AG20443 (cell line): ENCODE measurements at regions not wholly inside any gene's neighbourhood (a gene's known extent, or its start where the extent isn't known, plus 50 kb on each side); places are given as distances from the start of the nearest gene placed in this dataset.
"Not testable (repeated sequence)": the region's sequence is repeated elsewhere in the genome, so short reads cannot be mapped to it uniquely, and the experiment has no call there.

Experiments used
- DNase-seq: peaks from one replicate; pipeline ENCODE4 v3.0.0; 2012; ENCODE audit warnings: low spot score, mixed read lengths

DNA sequence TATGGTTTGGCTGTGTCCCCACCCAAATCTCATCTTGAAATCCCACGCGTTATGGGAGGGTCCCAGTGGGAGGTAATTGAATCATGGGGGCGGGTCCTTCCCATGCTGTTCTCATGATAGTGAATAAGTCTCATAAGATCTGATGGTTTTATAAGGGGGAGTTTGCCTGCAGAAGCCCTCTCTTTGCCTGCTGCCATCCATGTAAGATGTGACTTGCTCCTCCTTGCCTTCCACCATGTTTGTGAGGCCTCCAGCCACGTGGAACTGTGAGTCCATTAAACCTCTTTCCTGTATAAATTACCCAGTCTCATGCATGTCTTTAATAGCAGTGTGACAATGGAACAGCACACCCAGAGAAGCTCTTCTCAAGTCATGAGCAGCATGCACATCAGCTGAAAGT lies 119.1 kb upstream of the CARD11 start:
- DNase-seq: not testable (repeated sequence)

DNA sequence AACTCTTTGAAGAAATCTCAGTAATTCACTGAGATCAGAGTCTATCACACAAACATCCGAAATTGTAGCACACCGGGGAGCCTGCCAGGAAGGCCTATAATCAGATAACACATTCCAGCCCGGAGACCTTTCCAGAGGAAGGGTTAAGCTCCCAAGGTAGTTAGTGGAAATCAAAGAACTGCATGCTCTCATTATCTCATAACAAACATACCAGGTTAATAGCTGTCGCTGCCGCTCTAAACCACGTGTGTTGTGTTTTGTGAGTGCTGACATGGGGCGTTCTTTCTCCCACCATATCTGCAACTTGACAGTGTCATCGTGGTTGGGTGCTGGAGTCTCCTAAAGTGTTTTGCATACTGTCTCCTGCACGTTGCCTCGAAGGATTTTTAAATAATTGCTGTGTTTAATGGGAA lies 120.7 kb upstream of the CARD11 start:
- no peak for DNase-seq

DNA sequence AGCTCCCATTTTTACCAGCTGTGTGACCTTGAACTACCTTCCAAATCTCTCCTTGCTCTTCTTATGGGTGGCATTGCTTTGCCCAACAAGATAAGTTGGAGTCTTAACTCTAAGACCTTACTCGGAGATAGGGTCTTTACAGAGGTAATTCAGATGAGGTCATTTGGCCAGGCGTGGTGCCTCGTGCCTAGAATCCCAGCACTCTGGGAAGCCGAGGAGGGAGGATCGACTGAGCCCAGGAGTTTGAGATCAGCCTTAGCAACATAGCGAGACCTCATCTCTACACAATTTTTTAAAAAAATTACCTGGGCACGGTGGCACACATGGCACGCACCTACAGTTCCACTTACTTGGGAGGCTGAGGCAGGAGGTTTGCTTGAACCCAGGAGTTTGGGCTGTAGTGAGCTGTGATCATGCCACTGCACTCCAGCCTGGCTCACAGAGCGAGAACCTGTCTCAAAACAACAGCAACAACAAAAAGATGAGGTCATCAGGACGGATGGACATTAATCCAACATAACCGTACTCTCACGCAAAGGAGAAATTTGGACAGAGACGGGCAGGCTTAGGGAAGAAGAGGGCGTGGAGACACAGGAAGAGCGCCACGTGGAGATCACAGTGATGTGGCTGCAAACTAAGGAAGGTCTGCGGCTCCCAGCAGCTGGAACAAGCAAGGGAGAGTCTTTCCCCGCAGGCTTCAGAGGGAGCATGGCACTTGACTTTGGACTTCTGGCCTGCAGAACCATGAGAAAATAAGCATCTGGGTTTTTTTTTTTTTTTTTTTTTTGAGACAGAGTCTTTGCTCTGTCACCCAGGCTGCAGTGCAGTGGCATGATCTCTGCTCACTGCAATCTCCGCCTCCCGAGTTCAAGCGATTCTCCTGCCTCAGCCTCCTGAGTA lies 122.3 kb upstream of the CARD11 start:
- no peak for DNase-seq

DNA sequence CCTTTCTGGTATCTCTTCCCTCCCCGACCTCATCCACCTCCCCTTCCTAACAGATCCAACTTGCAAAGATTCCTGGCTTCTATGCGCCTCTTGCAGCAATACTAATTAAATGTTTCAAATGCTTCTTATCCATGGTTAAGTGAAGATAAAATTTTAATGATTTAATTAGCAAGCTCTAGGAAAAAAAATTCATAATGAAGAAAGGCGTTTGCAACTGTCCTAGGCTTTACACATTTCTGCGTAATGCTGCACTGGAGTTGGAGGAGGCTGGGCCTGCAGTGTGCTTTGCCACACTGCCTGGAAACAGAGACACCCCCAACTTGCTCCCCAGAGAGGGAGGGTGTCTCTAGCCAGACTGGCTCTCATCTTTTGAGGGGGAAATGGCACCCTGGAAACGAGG lies 123.9 kb upstream of the CARD11 start:
- no peak for DNase-seq

DNA sequence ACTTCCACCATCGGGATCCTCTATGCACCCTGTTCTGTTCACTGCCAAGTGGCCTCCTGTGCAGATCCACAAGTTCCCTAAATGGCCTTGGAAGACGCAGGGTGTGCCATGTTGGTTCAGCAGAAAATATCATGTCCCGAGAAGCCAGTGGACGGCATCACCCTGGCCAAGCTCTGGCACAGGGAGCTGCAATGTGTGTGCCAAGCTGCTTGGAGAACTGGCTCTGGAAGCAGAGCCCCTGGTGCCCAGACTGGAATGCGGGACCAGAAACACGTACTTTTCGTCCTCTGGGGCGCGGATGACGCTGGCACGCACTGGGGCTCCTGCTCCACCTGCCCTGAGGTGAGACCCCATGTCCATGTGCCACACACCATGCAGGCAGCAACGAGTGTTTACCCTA lies 124.7 kb upstream of the CARD11 start:
- no peak for DNase-seq

DNA sequence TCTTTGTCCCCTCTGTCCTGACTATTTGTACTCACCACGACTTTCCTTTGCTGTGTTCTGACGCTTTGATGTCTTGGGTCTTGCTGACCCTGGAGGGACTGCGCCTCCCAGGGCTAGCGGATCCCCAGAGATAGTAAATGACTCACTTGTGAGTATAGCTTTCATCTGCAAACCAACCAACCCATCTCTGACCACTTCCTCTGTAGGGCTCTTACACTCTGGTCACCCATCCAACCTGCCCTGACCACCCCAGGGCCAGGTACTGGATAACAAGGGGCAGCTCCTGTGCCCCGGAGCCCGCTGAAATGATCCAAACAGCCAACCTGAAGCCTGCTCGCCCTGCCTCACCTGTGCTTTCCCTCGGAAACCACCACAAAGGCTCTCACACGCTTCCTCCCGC lies 125.2 kb upstream of the CARD11 start:
- no peak for DNase-seq

DNA sequence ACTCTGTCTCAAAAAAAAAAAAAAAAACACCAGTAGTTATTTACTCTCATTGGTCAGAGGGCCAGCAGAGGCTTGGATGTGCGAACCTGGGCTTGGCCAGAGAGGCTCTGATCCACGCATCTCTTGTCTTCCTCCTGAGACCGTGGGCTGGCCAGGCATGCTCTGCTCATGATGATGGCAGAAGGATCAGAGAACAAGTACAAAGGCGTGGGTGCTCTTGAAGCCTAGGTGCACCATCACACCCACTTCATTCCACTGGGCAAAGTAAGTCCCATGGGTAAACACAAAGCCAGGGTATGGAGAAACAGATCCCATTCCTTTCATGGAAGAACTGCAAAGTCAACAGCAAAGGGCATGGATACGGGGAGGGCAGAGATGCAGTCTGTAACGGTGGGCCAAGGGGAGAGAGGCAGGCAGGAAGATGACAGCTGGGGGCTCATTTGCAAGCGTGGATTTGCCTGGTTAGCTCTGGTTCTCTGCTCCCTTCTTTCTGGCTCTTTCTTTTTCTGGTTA lies 128.2 kb upstream of the SDK1 start:
- no peak for DNase-seq

DNA sequence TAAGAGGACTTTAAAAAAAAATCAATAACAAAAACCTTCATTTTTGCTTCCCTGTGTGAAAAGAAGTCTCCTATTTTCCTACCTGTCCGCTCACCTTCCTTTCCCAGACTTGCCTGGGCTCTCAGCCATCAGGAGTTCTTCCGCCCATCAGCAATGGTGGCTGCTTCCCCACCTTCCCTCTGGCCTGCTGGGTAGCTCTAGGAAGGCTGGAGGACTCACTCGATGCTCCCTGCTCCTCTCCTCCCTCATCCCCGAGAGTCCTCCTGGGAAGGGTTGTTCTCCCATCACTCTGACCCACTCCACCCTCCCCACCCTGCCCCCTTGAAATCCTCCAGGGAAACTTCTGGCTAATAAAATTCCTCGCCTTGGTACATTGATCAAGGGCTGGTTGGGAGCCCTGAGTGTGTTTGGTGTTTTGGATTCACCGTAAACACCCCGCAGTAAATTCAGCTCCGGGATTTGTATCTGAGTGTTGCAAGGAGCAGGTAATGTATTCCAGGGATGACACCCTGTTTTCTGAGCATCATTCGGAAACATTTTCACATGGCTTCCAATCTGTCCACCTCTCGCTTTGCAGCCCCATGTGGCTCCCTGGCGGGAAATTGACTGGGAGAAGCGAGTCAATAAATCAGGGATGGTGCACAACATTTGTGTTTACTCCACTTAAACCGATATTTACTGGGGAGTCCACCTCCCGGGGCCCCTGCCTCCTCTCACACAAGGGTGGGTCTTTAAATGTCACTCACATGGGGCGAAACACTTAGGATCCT lies 126.4 kb upstream of the SDK1 start:
- no peak for DNase-seq

DNA sequence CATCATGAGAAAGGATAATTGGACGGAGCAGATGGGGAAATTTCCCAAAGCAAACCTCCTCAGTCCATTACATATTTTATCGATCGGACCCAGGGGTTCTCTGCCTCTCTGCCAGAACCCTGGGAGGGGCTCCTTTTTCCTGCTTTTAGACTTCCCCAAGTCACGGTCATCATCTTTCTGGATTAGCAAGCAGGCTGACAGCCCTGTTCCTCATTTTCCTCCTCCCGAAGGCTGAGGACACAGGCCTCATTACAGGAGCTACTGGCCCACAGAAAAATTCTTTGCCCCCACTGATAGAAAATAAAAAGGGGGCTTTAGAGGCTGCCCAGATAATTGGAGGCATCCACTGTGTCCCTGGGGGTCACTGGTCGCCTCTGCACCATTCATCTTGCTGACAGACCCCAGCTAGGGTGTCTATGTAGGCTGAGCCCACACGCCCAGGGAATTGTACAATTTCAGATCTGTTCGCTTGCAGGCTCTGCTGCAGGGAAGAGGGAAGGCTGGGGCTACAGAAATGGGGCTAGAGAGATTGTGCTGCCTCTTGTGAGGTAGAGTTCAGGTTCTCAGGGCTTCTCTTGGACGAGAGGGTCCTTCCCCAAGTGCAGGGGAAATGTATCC lies 125.7 kb upstream of the SDK1 start:
- no peak for DNase-seq

DNA sequence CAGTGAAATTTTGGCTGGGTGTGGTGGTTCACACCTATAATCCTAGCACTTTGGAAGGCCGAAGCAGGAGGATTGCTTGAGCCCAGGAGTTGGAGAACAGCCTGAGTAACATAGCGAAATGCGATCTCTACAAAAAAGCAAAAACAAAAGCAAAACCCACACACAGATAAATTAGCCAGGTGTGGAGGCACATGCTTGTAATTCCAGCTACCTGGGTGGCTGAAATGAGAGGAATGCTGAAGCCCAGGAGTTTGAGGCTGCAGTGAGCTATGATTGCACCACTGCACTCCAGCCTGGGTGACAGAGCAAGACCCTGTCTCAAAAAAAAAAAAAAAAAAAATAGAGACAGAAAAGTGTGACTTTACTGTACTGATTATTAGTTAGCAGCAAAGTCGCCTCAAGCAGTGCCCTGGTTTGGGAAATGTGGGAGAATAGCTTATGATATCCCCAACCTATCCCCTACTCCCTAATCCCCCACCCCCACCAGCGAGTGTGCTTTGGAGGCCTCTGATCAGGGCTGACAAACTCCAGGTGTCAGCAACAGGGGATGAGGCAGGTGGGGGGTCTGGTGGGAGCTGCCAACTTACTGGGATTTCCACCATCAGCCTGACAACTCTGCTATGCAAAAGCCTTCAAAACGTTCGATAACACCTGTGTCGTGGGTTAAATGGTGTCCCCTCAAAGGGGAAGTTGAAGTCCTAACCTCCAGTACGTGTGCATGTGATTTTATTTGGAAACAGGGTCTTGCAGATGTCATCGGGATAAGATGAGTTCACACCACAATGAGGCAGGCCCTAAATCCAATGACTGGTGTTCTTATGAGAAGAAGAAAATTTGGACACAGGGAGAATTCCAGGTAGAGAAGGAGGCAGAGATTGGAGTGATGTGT lies 124.7 kb upstream of the SDK1 start:
- no peak for DNase-seq

DNA sequence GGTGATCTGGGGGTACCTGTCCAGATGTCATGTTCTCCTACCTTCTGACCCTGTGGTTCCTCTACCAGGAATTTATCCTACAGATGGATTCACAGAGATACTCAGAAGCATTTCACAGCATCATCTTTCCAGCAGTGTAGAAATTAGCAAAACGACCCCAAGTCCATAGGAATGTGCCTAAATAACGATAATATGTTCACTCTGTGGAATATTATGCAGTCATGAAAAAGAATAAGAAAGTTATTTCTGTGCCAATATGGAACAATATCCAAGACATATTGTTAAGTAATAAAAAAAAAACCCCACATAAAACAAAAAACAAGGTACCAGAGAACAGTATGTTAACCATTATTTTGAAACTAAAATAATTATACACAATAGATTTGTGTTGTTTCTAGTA lies 123.8 kb upstream of the SDK1 start:
- no peak for DNase-seq

DNA sequence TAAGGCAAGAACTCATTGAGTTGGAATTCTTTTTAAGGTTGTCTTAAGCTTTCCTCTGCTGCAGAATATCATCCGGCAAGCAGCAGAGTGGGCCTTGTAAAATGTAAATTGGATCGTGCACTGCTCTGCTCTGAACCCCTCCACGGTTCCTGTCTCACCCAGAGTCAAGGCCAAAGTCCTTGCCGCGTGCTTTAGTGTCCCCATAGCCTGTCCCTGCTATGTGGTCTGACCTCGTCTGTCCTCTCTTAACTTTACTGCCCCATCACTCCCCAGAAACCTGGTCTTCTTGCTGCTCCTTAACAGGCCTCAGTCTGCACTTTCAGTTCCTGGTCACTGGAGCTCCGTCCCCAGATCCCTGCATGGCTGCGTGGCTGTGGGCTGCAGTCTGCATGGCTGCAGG lies 121.6 kb upstream of the SDK1 start:
- DNase-seq: no peak

DNA sequence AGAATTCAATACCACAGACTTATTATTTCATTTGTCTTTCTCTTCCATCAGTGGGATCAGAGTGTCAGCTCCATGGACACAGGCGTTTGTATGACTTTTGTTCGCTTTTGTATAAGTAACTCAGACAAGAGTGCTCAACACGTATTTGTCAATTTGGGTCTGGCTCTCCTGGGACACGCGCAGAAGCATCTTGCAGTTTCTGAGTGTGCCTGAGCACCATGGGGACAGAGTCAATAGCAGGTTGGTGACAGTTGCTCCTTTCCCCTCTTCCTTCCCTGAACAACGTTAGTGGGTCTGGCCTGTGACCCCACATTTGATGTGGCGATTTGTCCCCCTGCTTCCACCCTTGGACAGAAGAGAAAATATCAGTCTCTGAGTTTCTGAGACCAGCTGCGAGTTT lies 120.4 kb upstream of the SDK1 start:
- DNase-seq: no peak

DNA sequence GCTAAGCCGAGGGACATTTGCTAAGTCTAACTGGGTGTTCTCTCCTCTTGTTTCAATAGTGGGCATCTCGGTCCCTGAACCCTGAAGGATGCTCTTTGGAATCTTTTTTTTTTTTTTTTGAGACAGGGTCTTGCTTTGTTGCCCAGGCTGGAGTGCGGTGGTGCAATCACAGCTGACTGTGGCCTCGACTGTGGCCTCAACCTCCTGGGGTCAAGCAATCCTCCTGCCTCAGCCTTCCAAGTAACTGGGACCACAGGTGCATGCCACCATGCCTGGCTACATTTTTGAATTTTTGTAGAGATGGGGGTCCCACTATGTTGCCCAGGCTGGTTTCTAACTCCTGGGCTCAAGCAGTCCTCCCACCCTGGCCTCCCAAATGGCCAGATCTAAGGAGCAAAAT lies 119.0 kb upstream of the SDK1 start:
- DNase-seq: not testable (repeated sequence)

DNA sequence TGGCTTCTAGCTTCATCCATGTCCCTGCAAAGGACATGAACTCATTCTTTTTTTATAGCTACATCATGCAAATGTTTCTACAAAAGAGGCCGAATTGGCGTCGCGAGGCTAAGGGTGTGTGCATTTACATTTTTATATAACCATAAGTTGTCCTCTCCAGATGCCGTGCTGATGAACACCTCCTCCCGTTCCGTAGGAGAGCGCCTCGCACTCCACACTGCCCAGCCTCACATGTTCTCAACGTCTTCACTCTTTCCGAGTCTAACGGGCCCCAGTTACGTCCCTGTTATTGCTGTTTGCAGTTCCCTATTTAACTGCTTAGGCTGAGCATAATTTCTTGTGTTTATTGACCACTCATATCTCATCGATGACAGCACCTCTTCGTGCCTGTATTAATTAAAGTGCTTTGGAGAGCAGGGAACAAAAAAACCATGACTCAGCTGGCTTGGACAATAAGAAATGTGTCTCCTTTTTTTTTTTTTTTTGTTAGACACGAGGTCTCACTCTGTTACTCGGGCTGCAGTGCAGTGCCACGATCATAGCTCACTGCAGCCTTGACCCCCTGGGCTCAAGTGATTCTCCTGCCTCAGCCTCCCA lies 113.5 kb upstream of the SDK1 start:
- DNase-seq: no peak

DNA sequence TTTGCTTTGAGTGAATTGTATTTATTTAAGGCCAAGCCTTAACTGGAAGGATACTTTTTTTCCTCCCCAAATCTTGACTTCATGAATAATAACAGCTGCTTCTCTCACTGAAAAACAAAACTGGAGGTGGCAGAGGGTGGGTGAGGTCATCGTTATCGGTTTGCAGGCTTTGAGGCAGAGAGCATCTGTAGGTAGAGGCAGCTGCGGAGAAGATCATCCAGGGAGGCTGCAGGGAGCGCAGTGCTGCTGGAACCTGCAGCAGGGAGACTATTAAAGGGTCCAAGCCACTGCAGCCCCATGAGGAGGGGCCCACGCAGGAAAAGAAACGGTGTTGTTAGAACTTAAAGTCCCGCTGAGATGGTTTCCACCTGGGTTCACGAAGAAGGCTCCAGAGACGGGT lies 112.1 kb upstream of the SDK1 start:
- DNase-seq: no peak

DNA sequence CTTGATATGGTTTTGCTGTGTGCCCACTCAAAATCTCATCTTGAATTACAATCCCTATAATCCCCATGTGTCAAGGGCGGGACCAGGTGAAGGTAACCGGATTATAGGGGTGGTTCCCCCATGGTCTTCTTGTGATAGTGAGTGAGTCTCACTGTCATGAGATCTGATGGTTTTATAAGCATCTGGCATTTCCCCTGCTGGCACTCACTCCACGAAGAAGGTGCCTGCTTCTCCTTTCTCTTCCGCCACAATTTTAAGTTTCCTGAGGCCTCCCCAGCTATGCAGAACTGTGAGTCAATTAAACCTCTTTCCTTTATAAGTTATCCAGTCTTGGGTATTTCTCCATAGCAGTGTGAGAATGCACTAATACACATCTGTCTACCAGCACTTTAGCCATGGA lies 109.5 kb upstream of the SDK1 start:
- DNase-seq: no peak

DNA sequence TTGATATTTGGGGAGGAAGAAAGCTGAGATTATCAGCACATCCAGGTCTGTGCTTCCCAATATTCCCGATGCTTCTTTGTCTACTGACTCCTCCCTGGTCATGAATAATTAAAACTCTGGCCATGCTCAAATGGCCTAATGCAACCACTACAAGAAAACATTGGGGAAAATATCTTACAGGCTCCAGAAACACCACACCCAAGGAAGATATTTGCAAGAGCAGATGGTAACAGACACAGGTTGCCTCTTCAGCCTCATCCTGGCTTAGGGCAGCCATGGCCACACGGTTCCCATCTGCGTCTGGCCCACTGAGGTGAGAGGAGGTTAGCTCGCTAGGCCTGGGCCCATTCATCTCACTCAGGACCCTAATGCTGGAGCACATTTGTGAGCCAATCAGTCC lies 108.4 kb upstream of the SDK1 start:
- no peak for DNase-seq

DNA sequence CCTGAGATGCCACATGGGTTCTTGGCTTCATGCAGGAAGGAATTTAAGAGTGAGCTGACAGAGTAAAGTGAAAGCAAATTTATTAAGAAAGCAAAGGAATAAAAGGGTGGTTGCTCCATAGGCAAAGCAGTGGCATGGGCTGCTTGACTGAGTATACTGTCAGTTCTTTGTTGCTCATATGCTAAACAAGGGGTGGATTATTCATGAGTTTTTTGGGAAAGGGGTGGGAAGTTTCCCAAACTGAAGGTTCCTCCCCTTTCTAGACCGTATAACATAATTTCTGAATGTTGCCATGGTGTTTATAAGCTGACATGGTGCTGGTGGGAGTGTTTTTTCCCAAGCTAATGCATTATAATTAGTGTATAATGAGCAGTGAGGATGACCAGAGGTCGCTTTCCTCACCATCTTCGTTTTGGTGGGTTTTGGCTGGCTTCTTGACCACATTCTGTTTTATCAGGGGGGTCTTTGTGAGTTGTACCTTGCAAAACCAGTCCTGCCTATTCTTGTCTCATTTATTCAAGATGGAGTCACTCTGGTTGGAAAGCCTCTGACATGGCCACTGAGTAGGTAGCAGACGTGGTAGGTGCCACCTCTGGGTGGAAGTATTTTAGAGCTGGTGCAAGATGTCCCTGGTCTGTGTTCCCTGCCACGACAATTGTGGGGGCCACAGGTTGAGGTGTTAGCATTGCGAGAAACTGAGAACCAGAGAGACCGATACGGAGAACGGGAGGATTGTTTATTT lies 107.5 kb upstream of the SDK1 start:
- DNase-seq: no peak

DNA sequence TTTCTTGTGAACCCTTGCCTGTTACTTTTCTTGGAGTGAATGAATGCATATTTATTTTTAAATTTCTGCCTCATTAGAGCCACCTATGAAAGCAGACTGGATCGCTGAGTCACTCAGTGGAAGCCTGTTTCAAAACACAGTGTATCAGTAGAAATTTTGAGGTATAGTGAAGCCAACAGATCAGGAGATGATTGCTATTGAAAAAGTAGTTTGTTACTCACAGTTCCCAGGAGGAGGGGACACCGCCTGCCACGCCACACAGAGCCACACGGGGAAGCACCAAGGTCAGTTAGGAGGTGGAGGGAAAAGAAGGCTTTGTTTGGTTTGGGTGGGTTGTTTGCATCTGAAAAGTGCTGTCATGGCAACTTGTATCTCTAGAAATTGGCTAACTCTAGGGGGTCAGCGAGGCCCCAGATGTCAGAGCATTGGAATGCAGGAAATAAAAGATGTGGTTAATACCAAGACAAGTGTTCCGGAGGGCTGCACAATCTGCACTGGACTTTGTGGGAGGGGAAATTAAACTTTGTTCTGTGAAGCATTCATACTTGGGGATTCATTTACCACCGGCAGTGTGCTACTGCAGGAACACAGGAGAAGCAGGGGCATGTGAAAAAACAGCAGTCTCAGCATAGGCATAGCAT lies 106.4 kb upstream of the SDK1 start:
- DNase-seq: no peak
